Epidermal melanocyte (primary cell): ENCODE measurements at regions not wholly inside any gene's neighbourhood (a gene's known extent, or its start where the extent isn't known, plus 50 kb on each side); places are given as distances from the start of the nearest gene placed in this dataset.

Source experiments
- DNase-seq: peaks from one replicate; pipeline ENCODE4 v3.0.0; 2011; ENCODE audit warnings: low spot score; ENCODE audit not compliant: insufficient read length

DNA sequence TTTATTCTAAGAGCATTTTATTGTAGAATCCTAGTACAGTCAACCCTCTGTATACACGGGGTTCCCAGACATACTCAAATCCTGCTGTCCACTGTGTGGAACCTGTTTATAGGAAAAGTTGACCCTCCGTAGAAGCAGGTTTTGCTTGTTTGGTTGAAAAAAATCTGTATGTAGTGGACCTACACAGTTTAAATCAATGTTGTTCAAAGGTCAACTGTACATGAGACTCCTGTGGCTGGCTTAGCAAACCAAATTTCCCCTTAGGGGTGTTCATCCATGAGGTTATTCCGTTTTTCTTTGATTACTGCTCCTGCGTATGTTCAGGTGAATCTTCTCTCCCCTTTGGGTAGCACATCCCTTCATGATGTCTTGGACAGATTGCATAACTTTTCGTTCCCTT, 387.0 kb upstream of the ZFP64 start:
- DNase-seq = no peak

DNA sequence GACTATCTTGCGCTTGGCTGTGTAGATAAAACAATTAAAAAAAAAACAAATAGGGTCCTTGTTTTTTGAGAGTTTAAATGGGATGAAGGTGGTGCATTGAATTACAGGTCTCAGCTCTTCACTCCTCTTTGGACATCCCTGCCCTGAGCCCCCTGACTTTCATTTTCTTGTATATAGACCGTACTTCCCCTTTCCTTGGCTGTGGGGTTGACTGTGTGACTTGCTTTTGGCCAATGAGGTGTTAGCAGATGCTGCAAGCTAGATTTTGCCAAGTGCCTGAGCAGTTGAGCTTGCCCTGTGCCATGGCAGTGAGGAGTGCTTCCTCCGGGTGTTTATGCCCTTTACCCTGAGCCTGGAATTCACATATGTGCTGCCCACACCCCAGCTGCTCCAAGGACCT, 386.1 kb upstream of the ZFP64 start:
- DNase-seq = no peak

DNA sequence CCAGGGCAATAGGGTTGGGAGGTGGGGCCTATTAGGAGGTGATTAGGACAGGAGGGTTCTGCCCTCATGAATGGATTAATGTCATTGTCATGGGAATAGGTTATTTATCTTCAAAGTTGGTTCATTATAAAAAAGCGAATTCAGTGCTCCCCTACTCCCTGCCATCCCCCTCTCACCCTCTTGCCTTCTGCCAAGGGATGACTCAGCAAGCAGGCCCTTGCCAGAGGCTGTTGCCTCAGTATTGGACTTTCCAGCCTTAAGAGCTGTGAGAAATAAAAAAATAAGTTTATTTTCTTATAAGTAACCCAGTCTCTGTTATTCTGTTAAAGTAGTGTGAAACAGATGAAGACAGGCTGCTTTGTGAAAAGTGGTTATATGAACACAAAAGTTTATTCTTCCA, 381.1 kb upstream of the ZFP64 start:
- no peak for DNase-seq

DNA sequence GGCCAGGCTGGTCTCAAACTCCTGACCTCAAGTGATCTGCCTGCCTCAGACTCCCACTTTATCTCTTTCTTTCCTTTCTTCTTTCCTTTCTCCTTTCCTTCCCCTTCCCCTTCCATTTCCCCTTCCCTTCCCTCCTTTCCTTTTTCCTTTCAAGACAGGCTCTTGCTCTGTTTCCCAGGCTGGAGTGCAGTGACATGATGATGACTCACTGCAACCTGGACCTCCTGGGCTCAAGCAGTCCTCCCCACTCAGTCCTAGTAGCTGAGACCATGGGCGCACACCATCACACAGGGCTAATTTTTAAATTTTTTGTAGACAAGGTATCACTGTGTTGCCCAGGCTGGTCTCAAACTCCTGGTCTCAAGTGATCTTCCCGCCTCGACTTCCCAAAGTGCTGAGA, 377.6 kb upstream of the ZFP64 start:
- DNase-seq = no peak

DNA sequence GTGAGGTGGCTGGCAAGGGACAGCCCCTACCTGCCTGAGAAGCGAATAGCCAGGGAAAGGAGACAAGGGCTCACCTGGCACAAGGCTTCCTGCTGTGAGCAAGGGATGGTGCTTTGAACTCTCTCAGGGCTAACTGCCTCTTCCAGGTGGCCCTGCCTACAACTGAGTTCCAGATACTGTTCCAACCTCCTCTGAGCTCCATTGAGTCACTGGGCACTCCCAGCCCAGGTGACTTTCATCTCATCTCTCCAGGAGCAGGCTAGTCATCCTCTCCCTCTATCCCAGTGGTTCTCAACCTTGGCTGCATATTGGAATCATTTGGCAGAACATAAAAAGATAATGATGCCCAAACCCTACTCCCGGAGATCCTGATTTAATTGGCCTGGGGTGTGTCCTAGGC, 374.0 kb upstream of the ZFP64 start:
- no peak for DNase-seq

DNA sequence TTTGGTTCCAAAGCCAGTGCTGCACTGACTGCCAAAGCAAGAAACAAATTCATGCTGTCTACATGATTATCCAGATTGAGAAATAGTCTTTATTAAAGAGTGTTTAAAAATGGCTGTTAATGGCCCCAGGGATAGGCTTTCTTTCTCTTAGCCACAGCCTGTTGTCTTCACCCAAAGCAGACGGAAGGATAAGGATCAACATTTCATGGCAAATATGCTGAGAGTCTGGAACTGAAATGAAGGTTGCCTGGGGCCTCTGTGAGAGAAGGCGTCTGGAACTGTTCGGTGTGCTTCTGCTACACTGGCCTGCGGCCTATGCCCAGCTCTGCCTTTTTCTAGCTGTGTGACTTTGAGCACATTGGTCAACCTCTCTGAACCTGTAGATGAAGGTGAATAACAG, 373.0 kb upstream of the ZFP64 start:
- DNase-seq = no peak

DNA sequence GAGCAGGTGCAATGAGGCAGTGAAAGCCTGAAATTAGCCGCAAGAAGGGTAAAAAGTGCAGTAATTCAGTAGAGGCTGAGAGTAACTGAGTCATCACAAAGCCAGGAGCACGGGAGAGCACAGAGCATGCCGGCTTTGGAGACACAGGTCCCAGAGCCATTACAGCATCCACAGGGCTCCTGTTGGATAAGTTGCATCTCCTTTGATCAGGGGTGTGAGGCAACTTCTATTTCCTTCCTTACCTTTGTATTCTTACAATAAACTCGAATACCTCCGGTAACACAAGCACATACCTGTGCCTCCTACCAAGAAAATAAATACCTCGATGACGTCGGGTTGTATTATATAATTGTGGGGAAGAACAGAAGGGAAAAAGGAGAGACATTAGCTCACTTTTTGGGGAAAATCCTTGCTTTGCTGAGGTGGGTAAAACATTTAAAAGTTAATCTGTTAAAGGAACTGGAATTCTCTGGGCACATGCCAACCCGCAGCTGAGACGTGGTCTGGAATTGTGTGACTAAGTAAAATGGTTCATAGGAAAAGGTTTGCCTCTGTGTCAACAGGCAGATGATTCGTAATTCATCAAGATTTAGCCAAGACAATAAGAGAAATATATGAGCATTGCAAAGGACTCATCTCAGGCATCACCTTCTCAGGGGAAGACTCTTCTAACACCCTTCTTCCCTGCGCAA, 360.7 kb upstream of the ZFP64 start:
- DNase-seq = no peak

DNA sequence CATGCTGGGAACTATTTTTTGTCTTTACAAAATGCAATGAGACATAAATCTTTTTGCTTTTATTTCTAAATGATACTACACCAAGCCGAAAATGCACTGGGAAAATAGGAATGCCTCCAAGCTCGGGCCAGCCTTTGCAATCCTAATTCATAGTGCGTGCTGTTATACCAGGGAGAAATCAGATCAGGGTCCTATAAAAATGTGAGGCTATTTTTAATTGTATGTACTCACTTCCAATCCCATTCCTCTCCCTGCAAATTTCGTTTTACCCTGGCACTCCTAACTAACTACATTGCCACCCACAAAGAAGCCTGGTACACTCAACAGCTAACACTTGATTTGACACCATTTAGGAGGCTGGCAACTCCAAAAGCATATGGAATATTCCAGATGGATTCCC, 350.6 kb upstream of the ZFP64 start:
- DNase-seq = no peak

DNA sequence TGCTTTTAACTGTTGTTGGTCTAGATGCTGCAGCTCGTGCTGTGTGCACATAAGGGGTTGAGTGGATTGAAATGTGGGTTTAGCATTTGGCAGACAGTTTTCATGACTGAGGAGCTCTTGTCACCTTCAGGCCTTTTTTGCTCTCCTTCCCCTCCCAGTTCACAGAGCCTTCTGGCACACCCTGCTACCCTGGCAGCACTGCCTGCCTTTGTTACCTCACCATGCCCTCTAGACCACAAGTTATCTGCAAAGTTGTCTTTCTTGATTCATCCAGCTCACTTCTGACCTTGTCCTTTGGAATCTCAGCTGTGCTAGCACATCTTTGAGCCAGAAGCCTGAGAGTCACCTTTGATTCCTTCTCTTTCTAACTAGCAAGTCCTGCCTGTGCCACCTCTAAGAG, 348.9 kb upstream of the ZFP64 start:
- no peak for DNase-seq

DNA sequence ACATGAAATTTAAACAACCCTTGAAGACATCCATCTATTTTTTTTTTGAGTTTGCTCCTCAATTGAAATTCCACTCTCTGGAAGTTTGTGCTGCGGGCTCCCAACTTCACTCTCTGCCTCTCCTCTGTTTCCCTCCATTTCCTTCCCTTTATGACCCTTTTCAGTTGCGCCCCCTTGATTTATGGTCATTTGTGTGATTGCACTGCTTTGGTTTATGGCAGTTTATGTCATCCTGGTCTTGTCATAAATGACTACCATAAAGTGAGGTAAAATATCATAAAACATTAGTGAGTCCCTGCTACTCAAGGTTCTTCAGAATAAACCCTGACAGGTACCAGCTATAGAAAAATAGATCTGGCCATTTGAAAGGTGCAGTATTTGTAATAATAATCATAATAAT, 348.3 kb upstream of the ZFP64 start:
- no peak for DNase-seq

DNA sequence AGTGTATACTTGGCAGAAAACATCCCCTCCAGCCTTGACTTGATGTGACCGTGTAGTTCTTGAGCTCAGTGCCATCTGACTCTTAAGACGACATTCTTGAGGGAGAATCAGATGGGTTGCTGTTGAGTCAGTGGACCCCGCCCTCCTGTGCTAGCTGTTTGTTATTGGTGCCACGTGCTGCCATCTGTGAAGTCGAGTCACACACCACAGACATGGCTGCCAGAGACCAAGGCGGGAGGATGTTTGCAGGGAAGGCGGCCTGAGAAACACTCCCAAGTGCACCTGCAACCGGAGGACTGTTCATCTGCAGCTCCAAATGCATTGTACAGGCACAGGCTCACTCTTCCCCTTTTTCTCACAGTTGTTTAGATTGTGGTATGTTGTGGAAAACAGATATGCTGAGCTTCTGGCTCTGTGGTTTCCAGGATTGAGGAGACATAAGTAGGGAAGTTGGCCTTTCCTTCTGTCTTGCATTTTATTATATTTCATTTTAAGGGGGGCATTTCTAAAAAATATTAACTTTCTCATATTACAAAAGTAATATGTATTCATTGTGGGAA, 345.3 kb upstream of the ZFP64 start:
- no peak for DNase-seq

DNA sequence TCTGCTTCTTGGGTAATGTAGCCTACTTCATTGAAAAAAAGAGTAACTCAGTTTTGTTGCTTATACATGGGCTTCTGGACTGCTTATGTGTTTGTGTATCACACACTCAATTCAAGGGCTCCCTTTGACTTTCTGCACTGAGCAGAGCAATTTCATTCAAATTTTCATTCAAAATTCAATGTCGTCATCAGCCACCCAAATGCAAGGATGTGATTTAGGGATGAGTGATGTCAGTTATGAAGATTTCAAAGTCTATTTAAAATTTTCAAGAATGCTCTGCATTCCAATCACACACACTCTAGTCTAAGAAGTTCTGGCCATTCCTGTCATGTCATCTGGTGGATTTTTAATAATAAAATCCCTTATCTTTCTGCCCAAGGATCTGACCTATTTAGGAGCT, 344.5 kb upstream of the ZFP64 start:
- DNase-seq = no peak

DNA sequence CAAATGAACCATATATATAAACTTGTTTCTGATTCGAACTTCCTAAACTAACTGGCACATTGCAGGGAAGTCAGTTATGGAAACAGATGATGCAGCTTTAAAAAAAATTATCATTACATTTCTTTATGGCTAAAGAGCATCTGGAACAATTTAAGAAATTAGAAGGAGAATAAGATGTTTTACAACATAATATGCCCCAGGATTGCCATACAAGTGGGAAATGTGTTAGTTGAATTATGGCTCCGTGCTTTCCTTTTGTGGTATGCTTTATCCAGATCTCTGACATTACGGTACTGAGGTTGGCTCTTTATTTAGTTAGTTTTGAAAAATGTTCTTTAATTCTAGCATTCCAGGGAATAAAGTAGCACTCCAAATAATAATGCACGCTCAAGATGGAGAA, 343.0 kb upstream of the ZFP64 start:
- no peak for DNase-seq

DNA sequence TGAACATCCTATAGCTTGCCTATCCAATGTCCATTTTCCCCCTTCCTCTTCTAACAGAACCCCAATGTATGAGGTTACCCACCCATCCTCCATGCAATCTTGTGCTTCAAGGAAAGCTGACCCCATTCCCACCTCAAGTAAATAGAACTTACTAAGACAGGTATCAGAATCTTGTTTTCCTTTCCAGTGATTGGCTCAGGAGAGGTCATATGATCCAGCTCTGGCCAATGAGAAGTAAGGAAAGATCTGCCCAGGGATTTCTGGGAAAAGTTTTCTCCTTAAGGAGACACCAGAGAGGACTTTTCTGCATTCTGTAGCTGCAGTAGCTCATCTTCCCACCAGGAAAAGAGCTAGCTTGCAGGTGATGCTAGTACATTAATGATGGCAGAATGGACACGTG, 341.8 kb upstream of the ZFP64 start:
- DNase-seq = no peak

DNA sequence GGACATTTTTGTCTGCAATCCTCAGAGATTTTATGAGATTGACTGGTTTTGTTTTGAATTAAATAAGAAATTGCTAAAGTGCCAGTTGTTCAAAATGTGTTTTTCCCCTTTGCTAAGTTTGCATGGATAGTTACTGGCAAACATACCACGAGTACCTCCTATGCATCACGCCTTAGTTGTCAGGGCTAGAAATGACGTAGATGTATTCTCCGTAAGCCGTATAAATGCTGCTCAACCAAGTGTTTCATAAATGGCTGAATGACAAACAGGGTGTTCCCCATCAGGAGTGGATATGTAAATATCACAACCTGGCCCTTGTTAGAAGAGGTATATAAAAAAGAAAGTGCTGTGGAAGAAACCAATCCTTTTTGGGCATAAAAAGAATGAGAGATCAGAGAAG, 341.1 kb upstream of the ZFP64 start:
- DNase-seq = no peak

DNA sequence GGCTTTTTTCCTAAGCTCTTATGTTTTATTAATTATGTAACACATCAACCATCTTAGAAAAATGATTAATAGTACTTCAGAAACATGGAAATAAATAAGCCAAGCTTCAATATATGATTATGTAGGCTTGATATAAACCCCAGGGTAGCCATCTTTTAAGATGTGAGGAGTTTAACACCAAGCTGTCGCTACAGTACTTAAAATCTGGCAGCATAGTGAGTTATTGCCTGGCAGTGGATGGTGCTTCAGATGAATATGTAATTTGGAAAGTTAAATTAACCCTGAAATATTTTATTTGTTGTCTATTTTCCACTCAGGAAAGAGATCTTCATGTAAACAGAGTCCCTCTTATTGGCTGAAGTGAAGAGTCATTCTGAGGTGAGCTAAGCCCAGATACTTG, 339.0 kb upstream of the ZFP64 start:
- no peak for DNase-seq

DNA sequence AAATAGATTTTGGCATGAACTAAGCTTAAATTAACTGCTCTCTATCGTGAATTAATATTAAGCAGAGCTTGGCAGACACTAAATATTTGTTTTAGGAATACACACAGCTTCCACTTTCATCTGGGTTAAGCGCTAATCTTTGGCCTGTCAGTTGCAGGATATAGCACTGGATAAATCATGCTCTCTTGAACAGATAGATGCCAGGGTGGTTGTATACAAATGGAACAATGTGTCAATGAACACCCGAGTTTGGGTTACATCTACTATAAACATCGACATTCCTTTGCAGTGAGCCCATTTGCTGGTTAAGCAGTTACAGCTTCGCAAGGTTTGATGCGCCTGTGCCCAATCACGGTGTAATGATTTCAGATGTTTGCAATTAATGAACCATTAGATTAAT, 338.2 kb upstream of the ZFP64 start:
- no peak for DNase-seq

DNA sequence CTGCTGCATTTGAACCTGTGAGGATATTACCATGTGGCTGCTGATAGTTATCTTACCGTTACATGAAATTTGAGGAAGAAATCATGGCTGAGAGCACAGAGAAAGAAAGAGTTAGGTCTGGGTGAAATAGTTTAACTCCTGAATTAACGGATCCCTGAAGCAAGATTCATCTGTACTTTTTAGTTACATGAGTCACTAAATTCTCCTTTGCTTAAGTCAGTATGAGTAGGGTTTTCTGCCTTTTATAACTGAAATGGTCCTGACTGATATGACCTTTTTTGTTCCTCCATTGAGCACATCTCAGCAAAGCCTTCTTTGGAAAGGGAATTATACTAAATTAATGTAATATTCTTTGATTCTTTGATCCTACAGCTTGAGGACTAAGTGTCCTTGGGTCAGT, 333.3 kb upstream of the ZFP64 start:
- DNase-seq = no peak

DNA sequence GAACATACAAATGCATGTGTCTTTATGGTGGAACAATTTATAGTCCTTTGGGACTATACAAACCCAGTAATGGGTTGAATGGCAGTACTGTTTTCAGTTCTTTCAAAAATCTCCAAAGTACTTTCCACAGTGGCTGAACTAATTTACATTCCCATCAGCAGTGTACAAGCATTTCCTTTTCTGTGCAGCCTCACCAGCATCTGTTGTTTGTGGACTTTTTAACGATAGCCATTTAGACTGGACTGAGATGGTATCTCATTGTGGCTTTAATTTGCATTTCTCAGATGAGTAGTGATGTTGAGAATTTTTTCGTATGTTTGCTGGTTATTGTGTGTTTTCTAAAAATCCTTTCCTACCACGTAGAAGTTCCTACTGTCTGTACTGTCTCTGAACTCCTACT, 327.2 kb upstream of the ZFP64 start:
- no peak for DNase-seq

DNA sequence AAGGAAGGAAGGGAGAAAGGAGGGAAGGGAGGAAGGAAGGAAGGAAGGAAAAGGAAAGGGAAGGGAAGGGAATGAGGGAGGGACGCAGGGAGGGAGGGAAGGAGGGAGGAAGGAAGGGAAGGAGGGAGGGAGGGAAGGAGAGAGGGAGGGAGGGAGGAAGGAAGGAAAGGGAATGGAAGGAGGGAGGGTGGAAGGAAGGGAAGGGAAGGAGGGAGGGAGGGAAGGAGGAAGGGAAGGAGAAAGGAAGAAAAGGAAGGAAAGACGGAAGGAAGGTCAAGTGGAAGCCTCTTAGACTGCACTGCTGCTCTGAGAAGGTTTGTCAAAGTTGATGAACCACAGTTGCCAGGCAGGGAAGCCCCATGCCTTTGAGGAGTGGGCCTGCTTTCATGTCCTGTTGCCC, 324.3 kb upstream of the ZFP64 start:
- no peak for DNase-seq

DNA sequence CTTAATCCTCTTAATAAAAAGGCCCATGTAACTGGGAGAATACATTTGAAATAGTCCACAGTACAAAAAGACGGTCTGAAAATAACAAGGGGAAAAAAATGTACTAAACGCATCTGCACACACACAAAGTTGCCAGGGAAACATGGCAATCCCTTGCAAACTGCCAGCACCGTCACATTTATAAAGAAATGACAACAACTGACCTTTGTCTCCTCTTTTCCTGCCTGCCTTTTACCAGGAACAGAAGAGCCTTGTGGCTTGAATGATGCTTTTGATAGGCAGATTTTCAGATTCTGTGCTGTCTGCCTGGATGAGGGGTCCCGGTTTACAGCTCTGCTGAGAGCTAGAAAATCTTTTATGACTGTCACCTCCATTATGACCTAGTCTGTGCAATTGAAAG, 308.6 kb upstream of the ZFP64 start:
- no peak for DNase-seq

DNA sequence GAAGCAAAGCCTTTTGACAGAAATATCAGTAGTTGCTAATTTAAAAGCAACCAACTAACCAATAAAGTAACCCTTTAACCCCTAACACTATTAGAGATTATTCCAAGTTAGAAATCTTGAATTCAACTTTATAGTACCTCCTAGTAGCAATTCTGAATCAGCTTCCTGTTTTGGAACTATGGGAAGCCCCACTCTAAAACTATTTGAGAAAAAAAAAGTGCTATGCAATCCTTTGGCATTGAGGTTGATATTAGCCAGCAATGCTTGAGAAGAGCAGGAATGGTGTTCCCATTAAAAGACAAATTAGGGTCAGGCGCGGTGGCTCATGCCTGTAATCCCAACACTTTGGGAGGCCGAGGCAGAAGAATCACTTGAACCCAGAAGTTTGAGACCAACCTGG, 306.2 kb upstream of the ZFP64 start:
- DNase-seq = no peak

DNA sequence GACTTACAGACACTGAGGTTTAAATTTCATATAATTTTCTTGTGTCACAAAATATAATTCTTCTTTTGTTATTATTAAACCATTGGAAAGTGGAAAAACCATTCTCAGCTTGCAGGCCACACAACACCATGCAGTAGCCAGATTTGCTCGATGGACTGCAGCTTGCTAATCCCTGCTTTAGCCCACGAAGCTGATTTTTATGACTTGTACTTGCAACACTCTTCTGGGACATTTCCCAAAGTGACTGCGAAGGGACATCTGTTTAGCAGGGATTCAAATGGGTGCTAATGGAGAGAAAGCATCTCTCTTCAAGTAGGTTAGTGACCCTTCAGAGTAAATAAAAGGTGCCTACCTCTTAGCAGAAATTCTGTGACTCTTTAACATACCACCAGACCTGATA, 304.6 kb upstream of the ZFP64 start:
- no peak for DNase-seq

DNA sequence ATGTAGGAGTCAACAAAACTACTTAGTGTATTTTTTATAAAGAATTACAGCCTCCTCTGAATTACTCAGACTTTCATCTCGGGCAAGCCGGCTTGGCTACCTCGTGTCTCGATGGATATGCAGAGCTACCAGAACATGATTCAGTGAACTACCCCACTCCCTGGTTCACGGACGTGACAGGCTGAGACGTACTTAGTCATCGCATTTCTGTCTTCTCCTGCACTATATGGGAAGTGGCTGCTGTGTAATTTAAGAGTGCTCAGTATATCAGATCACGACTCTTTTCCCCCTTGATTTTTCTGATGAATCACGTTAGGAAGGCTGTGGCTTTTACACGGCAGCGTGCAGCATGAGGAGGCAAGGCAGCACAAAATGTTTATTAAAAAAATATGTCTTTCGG, 302.7 kb upstream of the ZFP64 start:
- no peak for DNase-seq
